Activated CD4-positive, alpha-beta T cell treated with anti-CD3 and anti-CD28 coated beads, Interleukin-2, amount 50 U/mL, for 4 hours (primary cell): ENCODE measurements at regions not wholly inside any gene's neighbourhood (a gene's known extent, or its start where the extent isn't known, plus 50 kb on each side); places are given as distances from the start of the nearest gene placed in this dataset.

ENCODE experiments used
- DNase-seq, 2 experiments: peaks; one replicate each; pipeline ENCODE4 v3.0.0-alpha.2; 2020

GRCh38 chr6:14966096-14966905 is 279.6 kb upstream of the JARID2 start:
- DNase-seq, result no peak

DNA sequence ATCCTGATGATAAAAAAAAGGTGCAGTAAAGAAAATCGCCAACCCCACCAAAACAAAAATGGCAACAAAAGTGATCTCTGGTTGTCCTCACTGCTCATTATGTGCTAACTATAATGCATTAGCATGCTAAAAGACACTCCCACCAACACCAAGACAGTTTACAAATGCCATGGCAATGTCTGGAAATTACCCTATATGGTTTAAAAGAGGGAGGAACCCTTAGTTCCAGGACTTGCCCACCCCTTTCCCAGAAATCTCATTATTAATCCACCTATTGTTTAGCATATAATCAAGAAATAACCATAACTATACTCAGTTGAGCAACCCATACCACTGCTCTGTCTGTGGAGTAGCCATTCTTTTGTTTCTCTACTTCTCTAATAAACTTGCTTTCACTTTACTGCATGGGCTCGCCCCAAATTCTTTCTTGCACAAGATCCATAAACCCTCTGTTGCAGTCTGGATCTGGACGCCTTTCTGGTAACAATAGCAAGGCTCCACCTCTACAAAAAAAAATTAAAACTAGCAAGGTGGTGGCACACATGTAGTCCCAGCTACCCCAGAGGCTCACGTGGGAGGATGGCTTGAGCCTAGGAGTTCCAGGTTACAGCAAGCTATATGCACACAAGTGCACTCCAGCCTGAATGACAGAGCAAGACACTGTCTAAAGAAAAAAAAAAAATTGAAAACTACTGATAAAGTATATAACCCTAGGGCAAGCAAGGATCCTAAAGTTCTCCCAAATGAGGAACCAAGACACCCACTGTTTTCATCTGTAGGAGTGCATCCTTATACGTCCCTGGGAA is 278.8 kb upstream of the JARID2 start:
- DNase-seq, result no peak

DNA sequence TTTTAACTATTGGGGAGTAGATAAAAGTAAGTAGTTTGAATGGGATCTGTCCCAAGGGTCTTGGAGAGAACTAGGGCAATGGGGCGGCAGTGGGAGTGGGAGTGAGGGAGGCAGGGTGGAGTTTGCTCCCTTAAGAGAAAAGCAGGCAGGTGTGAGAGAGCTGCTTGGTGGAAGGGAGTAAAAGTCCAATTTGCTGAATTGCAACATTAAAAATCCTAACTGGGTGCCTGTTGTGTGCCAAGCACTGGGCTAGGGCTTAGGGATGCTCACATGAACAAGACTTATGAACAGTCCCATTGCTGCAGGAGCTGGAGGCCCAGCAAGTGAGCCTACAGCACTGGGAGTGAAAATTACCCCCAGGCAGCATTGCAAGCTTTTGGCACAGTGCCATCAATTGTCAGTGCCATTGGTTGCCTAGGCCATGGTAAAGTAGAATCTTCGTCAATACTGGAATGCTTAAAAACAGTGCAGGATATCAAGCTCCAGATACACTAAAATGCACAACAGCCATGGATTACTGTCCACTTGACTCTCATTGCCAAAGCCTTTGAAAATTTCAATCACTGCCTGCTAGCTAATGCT is 277.7 kb upstream of the JARID2 start:
- DNase-seq, result no peak

- no peak for DNase-seq
Measured at GRCh38 chr6:14969126-14969525, 276.7 kb upstream of the JARID2 start.

DNA sequence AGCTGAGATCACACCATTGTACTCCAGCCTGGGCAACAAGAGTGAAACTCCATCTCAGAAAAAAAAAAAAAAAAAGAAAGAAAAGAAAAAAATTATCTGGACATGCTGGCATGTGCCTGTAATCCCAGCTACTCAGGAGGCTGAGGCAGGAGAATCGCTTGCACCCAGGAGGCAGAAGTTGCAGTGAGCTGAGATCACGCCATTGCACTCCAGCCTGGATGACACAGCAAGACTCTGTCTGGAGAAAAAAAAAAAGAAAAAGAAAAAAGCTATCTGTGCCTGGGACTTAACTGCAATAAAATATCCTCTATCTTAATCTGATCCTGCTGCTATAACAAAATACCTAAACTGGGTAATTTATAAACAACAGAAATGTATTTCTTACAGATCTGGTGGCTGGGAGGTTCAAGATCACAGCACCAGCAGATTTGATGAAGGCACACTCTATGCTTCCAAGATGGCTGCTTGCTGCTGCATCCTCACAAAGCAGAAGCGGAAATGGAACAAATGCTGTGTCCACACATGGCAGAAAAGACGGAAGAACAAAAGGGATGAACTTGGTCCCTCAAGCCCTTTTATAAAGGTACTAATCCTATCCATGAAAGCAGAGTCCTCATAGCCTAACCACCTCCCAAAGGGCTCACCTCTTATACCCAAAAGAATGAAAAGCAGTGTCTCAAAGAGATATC is 273.3 kb upstream of the JARID2 start:
- no peak for DNase-seq

GRCh38 chr6:14974372-14974771 is 271.5 kb upstream of the JARID2 start:
- DNase-seq, result no peak

DNA sequence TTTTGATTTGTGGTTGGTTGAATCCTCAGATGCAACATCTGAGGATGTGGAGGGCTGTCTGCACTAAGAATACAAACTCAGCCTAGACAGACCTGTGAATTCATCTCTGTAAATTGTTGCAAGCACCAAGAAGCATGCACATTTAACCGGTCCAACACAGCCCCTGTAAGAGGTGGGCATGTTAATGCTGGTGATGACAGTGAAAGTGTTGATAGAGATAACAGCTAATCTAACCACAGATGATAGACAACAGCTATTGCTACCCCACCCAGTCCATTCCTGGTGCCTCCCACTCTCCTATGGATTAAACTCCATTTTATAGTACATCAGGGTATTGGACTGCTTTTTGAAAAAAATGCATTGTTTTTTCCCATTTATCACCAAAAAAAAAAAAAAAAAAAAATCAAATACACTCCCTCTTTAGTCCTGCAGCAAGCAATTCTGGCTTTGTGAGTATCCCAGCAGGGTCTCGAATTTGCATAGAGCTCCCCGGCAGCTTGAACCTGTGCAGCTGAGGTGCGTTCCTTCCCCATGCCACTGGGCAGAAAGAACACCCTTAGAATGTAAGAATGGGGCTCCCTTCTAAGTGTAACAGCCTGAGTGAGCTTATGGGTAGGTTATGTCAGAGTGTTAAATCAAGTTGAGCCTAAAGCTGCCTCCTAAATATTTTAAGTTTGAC is 270.9 kb upstream of the JARID2 start:
- no peak for DNase-seq

DNA sequence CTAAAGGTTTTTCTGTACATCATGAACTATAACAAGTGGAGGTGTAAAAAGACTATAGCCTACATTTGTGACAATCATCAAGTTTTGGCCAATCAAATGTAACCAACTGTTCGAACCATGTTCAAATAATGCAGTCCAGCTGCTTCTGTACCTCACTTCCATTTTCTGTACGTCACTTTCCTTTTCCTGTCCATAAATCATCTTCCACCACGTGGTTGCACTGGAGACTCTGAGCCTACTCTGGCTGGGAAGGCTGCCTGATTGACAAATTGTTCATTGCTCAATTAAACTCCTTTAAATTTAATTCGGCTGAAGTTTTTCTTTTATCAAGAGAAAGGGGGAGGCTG is 270.4 kb upstream of the JARID2 start:
- no peak for DNase-seq

GRCh38 chr6:14977747-14978382 is 268.0 kb upstream of the JARID2 start:
- DNase-seq, result no peak

- DNase-seq, result no peak
Measured at GRCh38 chr6:14981960-14982359, 263.9 kb upstream of the JARID2 start.

- DNase-seq, result no peak
Measured at GRCh38 chr6:14983599-14984518, 262.0 kb upstream of the JARID2 start.

DNA sequence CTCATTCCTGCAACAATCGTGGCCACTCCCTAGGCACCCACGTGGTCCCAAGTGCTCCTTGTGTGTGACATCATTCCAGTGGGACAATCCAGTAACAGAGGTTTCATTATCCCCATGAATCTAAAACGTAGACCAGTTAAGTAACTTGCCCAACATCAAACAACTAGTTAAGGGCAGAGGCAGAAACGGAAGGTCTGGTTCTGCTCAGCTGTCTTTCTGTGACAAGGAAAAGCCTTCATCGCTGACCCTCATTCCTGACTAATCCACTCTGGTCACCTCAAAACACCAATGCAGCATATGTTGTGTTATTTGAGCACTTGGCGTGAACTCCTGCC is 261.4 kb upstream of the JARID2 start:
- no peak for DNase-seq

- no peak for DNase-seq
Measured at GRCh38 chr6:14985366-14985765, 260.5 kb upstream of the JARID2 start.

GRCh38 chr6:14986370-14986769 is 259.5 kb upstream of the JARID2 start:
- no peak for DNase-seq

DNA sequence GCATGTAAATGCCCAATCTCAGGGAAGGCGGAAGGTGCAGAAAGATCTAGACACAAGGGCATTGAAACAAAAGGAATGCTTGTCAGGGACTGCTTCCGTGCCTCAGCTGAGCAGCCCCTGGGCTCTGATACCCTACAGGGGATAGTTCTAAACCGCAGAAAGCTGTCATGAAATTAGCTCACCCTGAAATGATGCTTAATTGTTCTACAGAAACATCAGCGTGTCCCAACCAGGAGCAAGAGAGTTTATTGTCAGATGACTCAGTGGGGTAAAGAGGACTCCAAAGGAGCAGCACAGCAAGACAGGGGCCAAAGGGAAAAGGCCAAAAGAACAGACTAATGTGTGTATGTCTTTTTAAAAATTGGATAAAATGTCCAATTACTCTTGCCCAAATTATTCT is 258.4 kb upstream of the JARID2 start:
- DNase-seq, result no peak

- no peak for DNase-seq
Measured at GRCh38 chr6:14992382-14992781, 253.5 kb upstream of the JARID2 start.

GRCh38 chr6:14995208-14995607 is 250.7 kb upstream of the JARID2 start:
- DNase-seq, result no peak

DNA sequence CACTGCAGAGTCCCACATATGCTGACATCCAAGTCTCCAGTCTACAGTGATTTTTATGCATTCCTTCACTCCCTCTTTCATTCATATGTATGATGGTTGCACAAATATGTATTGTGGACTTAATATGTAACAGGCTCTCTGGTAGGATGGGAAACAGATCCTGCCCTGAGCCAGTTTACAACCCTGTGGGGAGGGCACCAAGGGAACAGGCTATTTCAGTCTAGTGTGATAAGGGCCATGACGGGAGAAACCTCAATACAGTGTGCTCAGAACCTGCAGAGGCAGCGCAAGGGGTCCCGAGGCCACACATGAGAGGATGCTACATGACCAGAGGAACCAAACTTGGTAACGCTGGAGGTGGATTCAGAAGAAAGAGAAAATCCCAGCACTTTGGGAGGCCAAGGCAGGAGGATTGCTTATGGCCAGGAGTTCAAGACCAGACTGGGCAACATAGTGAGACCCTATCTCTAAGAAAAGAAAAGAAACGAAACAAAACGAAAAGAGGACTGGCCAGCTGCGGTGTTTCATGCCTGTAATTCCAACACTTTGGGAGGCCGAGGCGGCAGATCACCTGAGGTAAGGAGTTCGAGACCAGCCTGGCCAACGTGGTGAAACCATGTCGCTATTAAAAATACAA is 249.8 kb upstream of the JARID2 start:
- no peak for DNase-seq

DNA sequence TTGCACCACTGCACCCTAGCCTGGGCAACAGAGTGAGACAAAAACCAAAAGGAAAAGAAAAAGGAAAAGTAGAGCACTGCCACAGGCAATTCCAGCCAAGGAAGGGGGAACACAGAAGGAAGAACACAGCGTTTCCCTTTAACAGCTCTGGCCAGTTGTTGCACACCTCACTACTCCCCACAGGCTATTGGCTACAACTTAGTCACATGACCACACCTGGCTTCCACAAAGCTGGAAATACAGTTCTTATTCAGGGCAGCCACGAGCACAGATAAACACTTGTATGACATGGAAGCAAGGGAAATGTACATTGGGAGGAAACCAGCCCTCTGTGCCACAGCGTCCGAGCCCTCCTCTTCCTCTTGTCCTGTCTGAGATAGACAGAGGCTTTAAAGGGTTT is 249.0 kb upstream of the JARID2 start:
- DNase-seq, result no peak

DNA sequence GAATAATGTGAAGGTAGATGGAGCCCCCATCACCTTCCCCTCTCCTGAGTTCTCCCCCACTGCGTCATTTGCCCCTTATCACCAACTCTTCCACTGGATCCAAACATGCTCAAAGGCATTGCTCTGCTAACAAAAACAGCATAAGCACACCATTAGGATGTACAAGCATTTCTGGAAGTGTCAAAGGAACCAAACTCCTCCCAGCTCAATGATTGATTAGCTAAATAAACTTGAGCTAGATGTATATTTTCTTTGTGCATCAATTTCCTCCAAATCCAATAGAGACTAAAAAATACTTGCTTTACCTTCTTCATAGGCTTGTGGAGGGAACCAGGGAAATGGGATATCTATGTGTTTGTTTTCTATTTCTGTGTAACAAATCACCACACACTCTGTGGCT is 248.4 kb upstream of the JARID2 start:
- DNase-seq, result no peak

DNA sequence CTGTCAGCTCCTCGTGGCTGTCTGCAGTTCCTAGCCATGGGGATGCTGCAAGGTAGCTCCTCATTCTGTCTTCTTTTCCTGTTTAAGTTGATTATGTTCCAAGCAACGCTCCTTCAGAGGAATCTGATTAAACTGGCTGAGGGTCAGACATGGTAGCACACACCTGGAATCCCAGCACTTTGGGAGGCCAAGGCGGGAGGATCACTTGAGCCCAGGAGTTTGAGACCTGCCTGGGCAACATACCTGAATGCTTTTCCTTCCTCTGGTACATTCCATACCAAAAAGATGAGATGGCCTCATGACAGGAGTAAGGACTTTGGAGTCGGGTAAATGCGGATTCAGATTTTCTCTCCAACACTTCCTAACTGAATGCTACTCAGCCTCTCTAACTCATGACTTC is 246.8 kb upstream of the JARID2 start:
- no peak for DNase-seq
